Karpas-422 (cell line): ENCODE measurements at regions not wholly inside any gene's neighbourhood (a gene's known extent, or its start where the extent isn't known, plus 50 kb on each side); places are given as distances from the start of the nearest gene placed in this dataset.

Source experiments
- DNase-seq: peaks from one replicate; pipeline ENCODE4 v3.0.0-alpha.2; 2015
- H2AFZ ChIP-seq: fragments of 200-600 bp; sonication (generic); 2 replicates; pipeline ENCODE4 v1.6.1; 2014; ENCODE audit warnings: antibody characterized with exemption, low read length, mixed read lengths
- H3K27ac ChIP-seq: fragments of 200-600 bp; sonication (generic); 2 replicates; pipeline ENCODE4 v1.5.1; 2014; ENCODE audit warnings: mild to moderate bottlenecking, low read length, moderate library complexity
- H3K27me3 ChIP-seq: fragments of 200-600 bp; sonication (generic); 2 replicates; pipeline ENCODE4 v1.6.1; 2014; ENCODE audit warnings: low read length, mixed read lengths
- H3K36me3 ChIP-seq: fragments of 200-600 bp; sonication (generic); 2 replicates; pipeline ENCODE4 v1.6.1; 2014; ENCODE audit warnings: low read length, mixed read lengths; ENCODE audit not compliant: insufficient read depth
- H3K4me1 ChIP-seq: fragments of 200-600 bp; sonication (generic); 2 replicates; pipeline ENCODE4 v1.6.1; 2014; ENCODE audit warnings: mild to moderate bottlenecking, low read length, mixed read lengths
- H3K4me2 ChIP-seq: fragments of 200-600 bp; sonication (generic); 2 replicates; pipeline ENCODE4 v1.6.1; 2014; ENCODE audit warnings: low read length, low read depth, mild to moderate bottlenecking; ENCODE audit not compliant: poor library complexity, severe bottlenecking
- H3K4me3 ChIP-seq: fragments of 200-600 bp; sonication (generic); 2 replicates; pipeline ENCODE4 v1.5.1; 2014; ENCODE audit warnings: mild to moderate bottlenecking, antibody characterized with exemption, low read length, mixed read lengths
- H3K79me2 ChIP-seq: fragments of 200-600 bp; sonication (generic); 2 replicates; pipeline ENCODE4 v1.6.1; 2014; ENCODE audit warnings: mild to moderate bottlenecking, low read length, mixed read lengths
- H3K9ac ChIP-seq: fragments of 200-600 bp; sonication (generic); 2 replicates; pipeline ENCODE4 v1.6.0; 2014; ENCODE audit warnings: low read length
- H3K9me2 ChIP-seq: fragments of 200-600 bp; sonication (generic), shearing (Covaris generic); replicated peaks from 2 replicates; pipeline ENCODE4 v1.6.0; 2014; ENCODE audit warnings: mild to moderate bottlenecking, low read length, moderate library complexity; ENCODE audit not compliant: insufficient read depth
- H3K9me3 ChIP-seq: fragments of 300-700, 200-600 bp; sonication (generic); 2 replicates; pipeline ENCODE4 v1.6.1; 2014; ENCODE audit warnings: low read length, mixed read lengths
- H4K20me1 ChIP-seq: fragments of 200-600 bp; sonication (generic); 2 replicates; pipeline ENCODE4 v1.6.1; 2014; ENCODE audit warnings: mild to moderate bottlenecking, antibody characterized with exemption, low read length, low read depth; ENCODE audit not compliant: insufficient read depth

DNA sequence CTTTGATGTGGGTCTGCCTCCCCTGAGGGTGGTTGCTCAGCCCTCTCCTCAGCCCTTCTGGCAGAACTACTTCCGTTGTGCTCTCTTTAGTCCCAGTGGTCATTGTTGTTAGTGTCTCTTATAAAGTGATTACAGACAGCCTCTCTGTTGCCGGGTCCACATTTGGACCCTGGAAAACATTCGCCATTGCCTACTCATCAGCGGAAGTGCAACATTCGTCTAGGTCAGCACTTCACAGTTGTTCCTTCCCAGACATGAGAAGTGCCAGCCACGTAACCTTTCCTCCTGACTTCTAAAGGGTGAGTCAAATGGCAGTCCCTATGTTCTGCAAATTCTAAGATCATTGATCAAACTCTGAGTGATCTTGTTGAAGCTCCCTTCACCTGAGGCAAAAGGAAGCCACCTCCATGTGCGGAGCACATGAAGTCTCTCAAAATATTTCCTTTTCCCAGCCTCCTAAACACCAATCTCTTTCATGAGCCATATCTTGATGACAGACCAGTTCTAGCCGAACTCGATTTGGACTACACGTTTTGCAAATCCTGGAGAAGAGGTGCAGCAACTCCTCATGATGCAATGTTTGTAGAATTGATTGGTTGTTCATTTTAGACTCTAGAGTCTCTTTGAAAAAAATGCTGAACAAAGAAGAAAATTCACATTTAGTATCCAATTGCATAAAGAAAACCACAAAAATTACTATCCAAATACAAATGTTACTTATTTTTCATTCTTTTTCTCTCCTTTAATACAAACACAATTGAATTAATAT, 163.8 kb downstream of the RPL10L start:
- Histone ChIP-seq H3K9me3 (peaks cover 63% of the 10 kb centered on the region), H3K27ac (no peak overlapping the region), H3K4me1 (no peaks in the 10 kb centered on the region), H2AFZ (no peak overlapping the region), H3K27me3 (no peaks in the 10 kb centered on the region), H3K9me2 (no peaks in the 10 kb centered on the region), H3K4me2 (no peak overlapping the region), H3K4me3 (no peak overlapping the region), H3K79me2 (no peaks in the 10 kb centered on the region), H3K9ac (no peak overlapping the region), H3K36me3 (no peaks in the 10 kb centered on the region), H4K20me1 (no peaks in the 10 kb centered on the region)
- no peak for DNase-seq

GRCh38 chr14:46482200-46482599, 169.4 kb downstream of the RPL10L start:
- H3K9ac ChIP-seq, result no peak overlapping the region
- peaks cover 63% of the 10 kb centered on the region for H3K9me3 ChIP-seq
- H3K4me2 ChIP-seq, result no peak overlapping the region
- no peaks in the 10 kb centered on the region for H3K9me2 ChIP-seq
- no peaks in the 10 kb centered on the region for H3K4me1 ChIP-seq
- DNase-seq, result no peak
- H3K79me2 ChIP-seq, result no peaks in the 10 kb centered on the region
- no peak overlapping the region for H3K4me3 ChIP-seq
- H3K27ac ChIP-seq, result no peak overlapping the region
- H4K20me1 ChIP-seq, result no peaks in the 10 kb centered on the region
- H3K27me3 ChIP-seq, result no peaks in the 10 kb centered on the region
- no peaks in the 10 kb centered on the region for H3K36me3 ChIP-seq
- no peak overlapping the region for H2AFZ ChIP-seq

- H2AFZ ChIP-seq, result no peak overlapping the region
- no peak overlapping the region for H3K9ac ChIP-seq
- H3K4me2 ChIP-seq, result no peak overlapping the region
- H3K36me3 ChIP-seq, result no peaks in the 10 kb centered on the region
- no peaks in the 10 kb centered on the region for H3K4me1 ChIP-seq
- no peaks in the 10 kb centered on the region for H3K79me2 ChIP-seq
- DNase-seq, result no peak
- H3K9me3 ChIP-seq, result peaks cover 57% of the 10 kb centered on the region
- H3K4me3 ChIP-seq, result no peak overlapping the region
- no peaks in the 10 kb centered on the region for H3K27me3 ChIP-seq
- no peaks in the 10 kb centered on the region for H4K20me1 ChIP-seq
- H3K27ac ChIP-seq, result no peak overlapping the region
- no peaks in the 10 kb centered on the region for H3K9me2 ChIP-seq
Measured at GRCh38 chr14:46480817-46481216, 170.8 kb downstream of the RPL10L start.

DNA sequence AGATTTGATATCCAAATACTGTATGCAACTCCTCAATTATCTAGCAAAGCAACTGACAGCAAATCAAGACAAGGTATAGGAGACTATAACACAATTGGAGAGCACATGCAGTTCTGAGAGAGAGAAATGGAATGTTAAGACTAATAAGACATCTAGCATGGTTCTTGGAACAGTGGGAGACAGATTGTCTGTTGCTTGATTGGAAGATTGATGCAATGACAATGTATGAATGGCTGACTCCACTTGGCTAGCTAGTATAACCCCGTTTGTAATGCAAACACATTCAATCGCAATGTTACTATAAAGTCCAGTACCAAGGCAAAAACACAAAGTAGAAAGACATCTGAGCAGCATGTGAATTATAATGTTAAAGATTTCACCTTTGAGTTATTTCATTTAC, 179.3 kb downstream of the RPL10L start:
- H3K4me3 ChIP-seq, result no peak overlapping the region
- H3K9ac ChIP-seq, result no peak overlapping the region
- H3K4me2 ChIP-seq, result no peak overlapping the region
- no peak overlapping the region for H2AFZ ChIP-seq
- H4K20me1 ChIP-seq, result no peaks in the 10 kb centered on the region
- peaks cover 37% of the 10 kb centered on the region for H3K9me3 ChIP-seq
- H3K27me3 ChIP-seq, result no peaks in the 10 kb centered on the region
- H3K9me2 ChIP-seq, result no peaks in the 10 kb centered on the region
- no peak for DNase-seq
- no peaks in the 10 kb centered on the region for H3K79me2 ChIP-seq
- no peak overlapping the region for H3K27ac ChIP-seq
- no peaks in the 10 kb centered on the region for H3K4me1 ChIP-seq
- no peaks in the 10 kb centered on the region for H3K36me3 ChIP-seq

GRCh38 chr14:46464341-46464740, 187.2 kb downstream of the RPL10L start:
- no peaks in the 10 kb centered on the region for H3K9me2 ChIP-seq
- H3K27me3 ChIP-seq, result no peaks in the 10 kb centered on the region
- no peaks in the 10 kb centered on the region for H3K79me2 ChIP-seq
- H4K20me1 ChIP-seq, result no peaks in the 10 kb centered on the region
- H2AFZ ChIP-seq, result no peak overlapping the region
- no peak for DNase-seq
- H3K27ac ChIP-seq, result no peak overlapping the region
- peaks cover 46% of the 10 kb centered on the region for H3K9me3 ChIP-seq
- H3K9ac ChIP-seq, result no peak overlapping the region
- no peaks in the 10 kb centered on the region for H3K36me3 ChIP-seq
- H3K4me2 ChIP-seq, result no peak overlapping the region
- H3K4me1 ChIP-seq, result no peaks in the 10 kb centered on the region
- no peak overlapping the region for H3K4me3 ChIP-seq

DNA sequence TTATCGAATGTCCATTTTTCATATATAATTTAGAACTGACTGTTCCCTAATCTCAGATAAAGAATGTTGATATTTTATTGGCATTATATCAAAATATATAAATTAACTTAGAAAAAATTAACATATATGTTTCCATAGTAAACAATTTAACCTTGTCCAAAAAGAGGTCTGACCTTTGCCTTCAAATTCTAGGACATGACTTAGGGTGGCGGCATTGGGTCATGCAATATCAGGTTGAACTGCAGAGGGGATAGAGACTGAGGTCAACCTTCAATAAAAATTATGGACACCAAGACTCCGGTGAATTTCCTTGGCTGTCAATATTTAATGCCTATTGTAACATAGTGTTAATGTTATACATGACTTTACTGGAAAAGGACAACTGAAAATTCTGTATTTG, 199.8 kb downstream of the RPL10L start:
- Histone ChIP-seq H3K36me3 (no peaks in the 10 kb centered on the region), H3K9me2 (no peaks in the 10 kb centered on the region), H4K20me1 (no peaks in the 10 kb centered on the region), H3K9ac (no peak overlapping the region), H3K4me1 (no peaks in the 10 kb centered on the region), H3K27me3 (no peaks in the 10 kb centered on the region), H3K4me2 (no peak overlapping the region), H3K27ac (no peak overlapping the region), H2AFZ (no peak overlapping the region), H3K4me3 (no peak overlapping the region), H3K79me2 (no peaks in the 10 kb centered on the region), H3K9me3 (peaks cover 43% of the 10 kb centered on the region)
- no peak for DNase-seq

GRCh38 chr14:46444666-46445065, 206.9 kb downstream of the RPL10L start:
- no peak overlapping the region for H3K4me2 ChIP-seq
- no peaks in the 10 kb centered on the region for H3K79me2 ChIP-seq
- no peaks in the 10 kb centered on the region for H3K9me2 ChIP-seq
- H3K27me3 ChIP-seq, result no peaks in the 10 kb centered on the region
- no peak overlapping the region for H3K4me3 ChIP-seq
- H3K36me3 ChIP-seq, result no peaks in the 10 kb centered on the region
- no peak overlapping the region for H2AFZ ChIP-seq
- H3K27ac ChIP-seq, result no peak overlapping the region
- DNase-seq, result no peak
- H3K9me3 ChIP-seq, result peaks cover 43% of the 10 kb centered on the region
- H3K4me1 ChIP-seq, result no peaks in the 10 kb centered on the region
- no peaks in the 10 kb centered on the region for H4K20me1 ChIP-seq
- no peak overlapping the region for H3K9ac ChIP-seq

GRCh38 chr14:46433381-46433780, 218.2 kb downstream of the RPL10L start:
- Histone ChIP-seq H4K20me1 (no peaks in the 10 kb centered on the region), H3K4me2 (no peak overlapping the region), H3K27ac (no peak overlapping the region), H3K9ac (no peak overlapping the region), H2AFZ (no peak overlapping the region), H3K9me2 (no peaks in the 10 kb centered on the region), H3K4me1 (no peaks in the 10 kb centered on the region), H3K4me3 (no peak overlapping the region), H3K27me3 (no peaks in the 10 kb centered on the region), H3K9me3 (peaks cover 39% of the 10 kb centered on the region), H3K36me3 (no peaks in the 10 kb centered on the region), H3K79me2 (no peaks in the 10 kb centered on the region)
- DNase-seq, result no peak
